OCI-LY1 (cell line): ENCODE measurements at regions not wholly inside any gene's neighbourhood (a gene's known extent, or its start where the extent isn't known, plus 50 kb on each side); places are given as distances from the start of the nearest gene placed in this dataset.

Source experiments
- H2AFZ ChIP-seq: fragments of 200-600 bp; sonication (generic), shearing (Covaris generic); 2 replicates; pipeline ENCODE4 v1.6.0; 2014; ENCODE audit warnings: antibody characterized with exemption, mild to moderate bottlenecking, low read length
- H3F3A ChIP-seq: fragments of 200-600 bp; sonication (generic), shearing (Covaris generic); 2 replicates; pipeline ENCODE4 v1.6.0; 2014; ENCODE audit warnings: mild to moderate bottlenecking, antibody characterized with exemption, low read length, moderate library complexity; ENCODE audit not compliant: insufficient read depth
- H3K27ac ChIP-seq: fragments of 200-600 bp; sonication (generic); 2 replicates; pipeline ENCODE4 v1.5.1; 2014; ENCODE audit warnings: low read length, mixed run types, mild to moderate bottlenecking, low read depth; ENCODE audit not compliant: poor library complexity, severe bottlenecking
- H3K27me3 ChIP-seq: fragments of 200-600 bp; sonication (generic); 2 replicates; pipeline ENCODE4 v1.6.0; 2014; ENCODE audit warnings: antibody characterized with exemption, mild to moderate bottlenecking, low read length, moderate library complexity; ENCODE audit not compliant: insufficient read depth
- H3K36me3 ChIP-seq: fragments of 200-600 bp; sonication (generic); 2 replicates; pipeline ENCODE4 v1.6.1; 2014; ENCODE audit warnings: mild to moderate bottlenecking, antibody characterized with exemption, low read length, moderate library complexity, mixed read lengths; ENCODE audit not compliant: insufficient read depth
- H3K4me1 ChIP-seq: fragments of 200-600 bp; sonication (generic); 2 replicates; pipeline ENCODE4 v1.5.1; 2014; ENCODE audit warnings: mild to moderate bottlenecking, low read length, moderate library complexity; ENCODE audit not compliant: insufficient read depth, severe bottlenecking
- H3K4me2 ChIP-seq: fragments of 200-600 bp; sonication (generic), shearing (Covaris generic); 2 replicates; pipeline ENCODE4 v1.6.1; 2014; ENCODE audit warnings: low read length
- H3K4me3 ChIP-seq: fragments of 200-600 bp; sonication (generic); 2 replicates; pipeline ENCODE4 v1.5.1; 2014; ENCODE audit warnings: low read length, low read depth, mild to moderate bottlenecking, mixed read lengths; ENCODE audit not compliant: poor library complexity, severe bottlenecking
- H3K79me2 ChIP-seq: fragments of 200-600 bp; shearing (Covaris generic); 2 replicates; pipeline ENCODE4 v1.6.1; 2016; ENCODE audit warnings: mixed run types, low read length, mixed read lengths; ENCODE audit not compliant: insufficient read depth
- H3K9ac ChIP-seq: fragments of 200-600 bp; sonication (generic), shearing (Covaris generic); 2 replicates; pipeline ENCODE4 v1.6.1; 2014; ENCODE audit warnings: mild to moderate bottlenecking, low read length, mixed read lengths
- H3K9me2 ChIP-seq: fragments of 200-600 bp; sonication (generic), shearing (Covaris generic); 2 replicates; pipeline ENCODE4 v1.6.1; 2014; ENCODE audit warnings: low read depth, mild to moderate bottlenecking, low read length, mixed read lengths
- H3K9me3 ChIP-seq: fragments of 200-600 bp; shearing (Covaris generic); 2 replicates; pipeline ENCODE4 v1.6.1; 2014; ENCODE audit warnings: low read length, mixed read lengths
- H4K20me1 ChIP-seq: fragments of 200-600 bp; sonication (generic), shearing (Covaris generic); 2 replicates; pipeline ENCODE4 v1.6.0; 2016; ENCODE audit warnings: mild to moderate bottlenecking, low read length; ENCODE audit not compliant: insufficient read depth
- CTCF ChIP-seq: fragments of 200-600 bp; sonication (generic), shearing (Covaris generic); IDR thresholded peaks from 2 replicates; pipeline ENCODE4 v1.5.1; 2017; ENCODE audit warnings: mild to moderate bottlenecking, antibody characterized with exemption, low read length, moderate library complexity, mixed read lengths
- EZH2 ChIP-seq: fragments of 200-600 bp; sonication (generic), shearing (Covaris generic); IDR thresholded peaks from 2 replicates; pipeline ENCODE4 v1.8.0; 2017; ENCODE audit warnings: borderline replicate concordance, mixed run types, mild to moderate bottlenecking, antibody characterized with exemption, low read length, moderate library complexity, mixed read lengths

- Histone ChIP-seq H3K27me3 (no peaks in the 10 kb centered on the region), H3K9me3 (peaks cover 3% of the 10 kb centered on the region; the same call in 1 of the 2 replicates), H3K4me3 (no peak overlapping the region), H4K20me1 (no peaks in the 10 kb centered on the region), H3K79me2 (no peaks in the 10 kb centered on the region), H3K9ac (no peak overlapping the region), H3K4me1 (no peaks in the 10 kb centered on the region), H3K36me3 (no peaks in the 10 kb centered on the region), H3K4me2 (no peak overlapping the region), H3K9me2 (no peaks in the 10 kb centered on the region), H3F3A (no peaks in the 10 kb centered on the region), H2AFZ (no peak overlapping the region), H3K27ac (no peak overlapping the region)
- no peak for TF ChIP-seq CTCF
- no peak for TF ChIP-seq EZH2
These were observed 111.0 kb downstream of the TBXT start for GRCh38 chr6:166056637-166057036.

- no peak overlapping the region for H3K9ac ChIP-seq
- TF ChIP-seq EZH2, result no peak
- no peak for TF ChIP-seq CTCF
- no peaks in the 10 kb centered on the region for H3F3A ChIP-seq
- peaks cover 3% of the 10 kb centered on the region; the same call in 1 of the 2 replicates for H3K9me3 ChIP-seq
- no peaks in the 10 kb centered on the region for H3K9me2 ChIP-seq
- no peaks in the 10 kb centered on the region for H3K4me1 ChIP-seq
- H3K4me2 ChIP-seq, result no peak overlapping the region
- no peaks in the 10 kb centered on the region for H3K36me3 ChIP-seq
- no peaks in the 10 kb centered on the region for H4K20me1 ChIP-seq
- H3K79me2 ChIP-seq, result no peaks in the 10 kb centered on the region
- H3K4me3 ChIP-seq, result no peak overlapping the region
- no peak overlapping the region for H2AFZ ChIP-seq
- no peaks in the 10 kb centered on the region for H3K27me3 ChIP-seq
- H3K27ac ChIP-seq, result no peak overlapping the region
These were observed 111.8 kb downstream of the TBXT start for GRCh38 chr6:166055801-166056200.

- Histone ChIP-seq H3K9ac (no peak overlapping the region), H3K9me2 (no peaks in the 10 kb centered on the region), H3K27ac (no peak overlapping the region), H3K4me2 (no peak overlapping the region), H3F3A (no peaks in the 10 kb centered on the region), H3K9me3 (peaks cover 3% of the 10 kb centered on the region; the same call in 1 of the 2 replicates), H3K27me3 (no peaks in the 10 kb centered on the region), H3K4me1 (no peaks in the 10 kb centered on the region), H3K79me2 (no peaks in the 10 kb centered on the region), H3K4me3 (no peak overlapping the region), H3K36me3 (no peaks in the 10 kb centered on the region), H4K20me1 (no peaks in the 10 kb centered on the region), H2AFZ (no peak overlapping the region)
- TF ChIP-seq EZH2 (no peak), CTCF (no peak)
These were observed 114.8 kb downstream of the TBXT start for GRCh38 chr6:166052837-166053236.
